Stimulated activated naive B cell treated with anti-CD40 and anti-IgM and Interleukin-4, amounts not matched to agents 10 μg/mL and 1 μg/mL and 100 μg/mL, for 72 hours (primary cell): ENCODE measurements at regions not wholly inside any gene's neighbourhood (a gene's known extent, or its start where the extent isn't known, plus 50 kb on each side); places are given as distances from the start of the nearest gene placed in this dataset.

Experiments
- ATAC-seq, 2 donors: fragments of 150-1000 bp; cut with Tn5 transposase; replicated peaks; 2 replicates each; pipeline ENCODE4 v1.10.0; 2021; ENCODE audit warnings: moderate library complexity in 1 of 2
- DNase-seq: peaks from one replicate; pipeline ENCODE4 v3.0.0; 2021
- H3K27ac Mint-ChIP-seq: one replicate; pipeline ENCODE4 v1.8.0; 2022; ENCODE audit warnings: mild to moderate bottlenecking, mixed read lengths
- H3K27me3 Mint-ChIP-seq, 2 donors: one replicate each; pipeline ENCODE4 v1.8.0; 2022; ENCODE audit warnings: mixed read lengths in 2 of 2
- H3K36me3 Mint-ChIP-seq, 2 donors: one replicate each; pipeline ENCODE4 v1.8.0; 2022; ENCODE audit warnings: mixed read lengths in 2 of 2, mild to moderate bottlenecking in 1 of 2
- H3K4me1 Mint-ChIP-seq, 2 donors: one replicate each; pipeline ENCODE4 v1.8.0; 2022; ENCODE audit warnings: mixed read lengths in 2 of 2, mild to moderate bottlenecking in 1 of 2
- H3K4me3 Mint-ChIP-seq, 2 donors: one replicate each; pipeline ENCODE4 v1.8.0; 2022; ENCODE audit warnings: mild to moderate bottlenecking in 2 of 2, mixed read lengths in 2 of 2, moderate library complexity in 1 of 2
- H3K9me3 Mint-ChIP-seq, 2 donors: one replicate each; pipeline ENCODE4 v1.8.0; 2022; ENCODE audit warnings: mixed read lengths in 2 of 2, mild to moderate bottlenecking in 1 of 2

GRCh38 chr7:93006480-93007095, 111.2 kb downstream of the SAMD9 start:
- H3K4me1 Mint-ChIP-seq: no peaks in the 10 kb centered on the region
- H3K9me3 Mint-ChIP-seq: no peaks in the 10 kb centered on the region
- DNase-seq (no peak), ATAC-seq (no peak)
- H3K27ac Mint-ChIP-seq: no peak overlapping the region
- peaks cover 0 to 3% of the 10 kb centered on the region in 2 donors for H3K27me3 Mint-ChIP-seq
- no peak overlapping the region for H3K4me3 Mint-ChIP-seq
- no peaks in the 10 kb centered on the region for H3K36me3 Mint-ChIP-seq

DNA sequence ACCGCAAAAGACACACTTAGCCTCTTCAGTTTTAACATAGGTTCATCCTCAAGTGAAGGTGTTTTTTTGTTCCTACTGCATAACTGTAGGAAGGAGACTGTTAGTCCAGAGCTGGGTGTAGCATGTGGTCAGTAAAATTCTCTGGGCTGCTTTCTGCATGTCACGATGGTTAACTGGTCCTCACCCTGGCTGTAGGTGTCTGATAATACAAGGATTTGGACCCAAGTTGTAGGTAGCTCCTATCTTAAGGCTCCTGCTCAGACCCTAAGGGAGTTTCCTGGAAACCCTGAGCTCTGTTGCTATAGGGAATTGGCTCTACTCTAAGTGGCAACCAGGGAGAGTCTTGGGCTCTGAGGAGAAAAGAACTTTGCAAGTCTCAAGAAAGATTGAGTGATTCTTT, 112.9 kb downstream of the SAMD9 start:
- no peaks in the 10 kb centered on the region for H3K4me1 Mint-ChIP-seq
- no peak overlapping the region for H3K4me3 Mint-ChIP-seq
- no peaks in the 10 kb centered on the region for H3K36me3 Mint-ChIP-seq

DNA sequence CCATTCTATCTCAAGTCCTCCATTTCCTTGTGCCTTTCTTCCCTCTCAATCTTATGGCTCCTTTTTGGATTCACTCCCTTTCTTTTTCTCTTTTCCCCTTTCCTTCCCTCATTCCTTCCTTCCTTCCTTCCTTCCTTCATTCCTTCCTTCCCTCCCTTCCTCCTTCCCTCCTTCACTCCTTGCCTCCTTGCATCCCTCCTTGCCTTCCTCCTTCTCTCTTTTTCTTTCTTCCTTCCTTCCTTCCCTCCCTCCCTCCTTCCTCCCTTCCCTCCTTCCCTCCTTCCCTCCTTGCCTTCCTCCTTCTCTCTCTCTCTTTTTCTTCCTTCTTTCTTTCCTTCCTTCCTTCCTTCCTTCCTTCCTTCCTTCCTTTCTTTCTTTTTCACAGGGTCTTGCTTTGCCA, 120.1 kb downstream of the SAMD9 start:
- Mint-ChIP-seq H3K27ac (no peak overlapping the region), H3K27me3 (peaks cover 0 to 12% of the 10 kb centered on the region in 2 donors), H3K9me3 (no peaks in the 10 kb centered on the region), H3K4me1 (no peaks in the 10 kb centered on the region), H3K36me3 (no peaks in the 10 kb centered on the region), H3K4me3 (no peak overlapping the region)
- no peak for DNase-seq
- ATAC-seq: no peak

More for the DNA sequence above, 112.9 kb downstream of the SAMD9 start:
- ATAC-seq (no peak), DNase-seq (no peak)
- Mint-ChIP-seq H3K9me3 (no peaks in the 10 kb centered on the region), H3K27me3 (peaks cover 0 to 3% of the 10 kb centered on the region in 2 donors), H3K27ac (no peak overlapping the region)

GRCh38 chr7:92997152-92997551, 120.6 kb downstream of the SAMD9 start:
- H3K27me3 Mint-ChIP-seq: peaks cover 0 to 12% of the 10 kb centered on the region in 2 donors
- no peak for DNase-seq
- no peaks in the 10 kb centered on the region for H3K36me3 Mint-ChIP-seq
- no peak for ATAC-seq
- no peaks in the 10 kb centered on the region for H3K4me1 Mint-ChIP-seq
- H3K4me3 Mint-ChIP-seq: no peak overlapping the region
- H3K27ac Mint-ChIP-seq: no peak overlapping the region
- H3K9me3 Mint-ChIP-seq: no peaks in the 10 kb centered on the region

DNA sequence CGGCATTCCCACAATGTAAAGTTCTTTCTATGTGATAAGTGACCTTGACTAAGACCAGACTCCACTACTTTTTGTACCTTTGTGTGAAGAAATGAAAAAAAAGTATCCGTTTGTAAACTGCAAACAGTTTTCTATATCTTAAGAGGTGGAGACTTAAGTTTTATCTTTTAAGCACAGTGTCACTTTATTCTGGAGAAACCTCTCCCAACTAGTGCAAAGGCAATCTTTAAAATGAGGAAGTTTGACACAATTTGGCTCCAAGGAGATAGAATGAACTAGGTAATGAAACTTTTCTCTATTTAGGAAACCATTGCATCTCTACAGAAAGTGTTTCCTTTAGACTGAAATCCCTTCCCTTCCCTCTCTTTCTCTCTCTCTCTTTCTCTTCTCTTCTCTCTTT, 122.9 kb downstream of the SAMD9 start:
- DNase-seq (no peak), ATAC-seq (no peak)
- peaks cover 0 to 14% of the 10 kb centered on the region in 2 donors for H3K27me3 Mint-ChIP-seq
- H3K9me3 Mint-ChIP-seq: no peaks in the 10 kb centered on the region
- no peak overlapping the region for H3K4me3 Mint-ChIP-seq
- H3K36me3 Mint-ChIP-seq: no peaks in the 10 kb centered on the region
- no peaks in the 10 kb centered on the region for H3K4me1 Mint-ChIP-seq
- no peak overlapping the region for H3K27ac Mint-ChIP-seq

- Mint-ChIP-seq H3K36me3 (no peaks in the 10 kb centered on the region), H3K4me1 (no peaks in the 10 kb centered on the region), H3K9me3 (no peaks in the 10 kb centered on the region), H3K27ac (no peak overlapping the region), H3K27me3 (peaks cover 0 to 12% of the 10 kb centered on the region in 2 donors), H3K4me3 (no peak overlapping the region)
- no peak for ATAC-seq
- DNase-seq: no peak
Measured at GRCh38 chr7:92992932-92993331, 124.8 kb downstream of the SAMD9 start.

DNA sequence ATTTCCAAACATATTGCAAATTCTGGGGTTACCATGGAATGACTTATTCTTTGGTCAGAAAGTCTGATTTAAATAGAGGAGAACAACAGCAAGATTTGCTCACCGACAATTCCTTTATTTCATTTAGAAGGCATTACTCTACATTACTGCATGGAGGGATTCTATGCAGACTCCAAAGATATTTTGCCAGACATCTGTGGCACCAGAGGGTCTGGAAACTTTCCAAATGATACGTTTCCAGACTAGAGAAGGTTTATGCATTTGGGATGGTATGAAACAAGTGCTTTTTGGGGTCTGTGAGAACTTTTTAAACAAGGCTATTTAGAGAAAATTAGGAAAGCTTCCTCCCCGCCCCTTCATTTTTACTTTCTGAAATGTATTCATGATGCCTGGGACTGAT, 125.3 kb downstream of the SAMD9 start:
- Mint-ChIP-seq H3K36me3 (no peaks in the 10 kb centered on the region), H3K9me3 (no peaks in the 10 kb centered on the region)
- ATAC-seq: no peak

GRCh38 chr7:92991190-92991589, 126.6 kb downstream of the SAMD9 start:
- ATAC-seq (no peak), DNase-seq (no peak)
- Mint-ChIP-seq H3K27me3 (peaks cover 0 to 7% of the 10 kb centered on the region in 2 donors), H3K4me1 (no peaks in the 10 kb centered on the region), H3K27ac (no peak overlapping the region), H3K9me3 (no peaks in the 10 kb centered on the region), H3K36me3 (no peaks in the 10 kb centered on the region), H3K4me3 (no peak overlapping the region)

More for the DNA sequence above, 125.3 kb downstream of the SAMD9 start:
- Mint-ChIP-seq H3K4me1 (no peaks in the 10 kb centered on the region), H3K4me3 (no peak overlapping the region), H3K27ac (no peak overlapping the region), H3K27me3 (peaks cover 0 to 7% of the 10 kb centered on the region in 2 donors)
- no peak for DNase-seq

DNA sequence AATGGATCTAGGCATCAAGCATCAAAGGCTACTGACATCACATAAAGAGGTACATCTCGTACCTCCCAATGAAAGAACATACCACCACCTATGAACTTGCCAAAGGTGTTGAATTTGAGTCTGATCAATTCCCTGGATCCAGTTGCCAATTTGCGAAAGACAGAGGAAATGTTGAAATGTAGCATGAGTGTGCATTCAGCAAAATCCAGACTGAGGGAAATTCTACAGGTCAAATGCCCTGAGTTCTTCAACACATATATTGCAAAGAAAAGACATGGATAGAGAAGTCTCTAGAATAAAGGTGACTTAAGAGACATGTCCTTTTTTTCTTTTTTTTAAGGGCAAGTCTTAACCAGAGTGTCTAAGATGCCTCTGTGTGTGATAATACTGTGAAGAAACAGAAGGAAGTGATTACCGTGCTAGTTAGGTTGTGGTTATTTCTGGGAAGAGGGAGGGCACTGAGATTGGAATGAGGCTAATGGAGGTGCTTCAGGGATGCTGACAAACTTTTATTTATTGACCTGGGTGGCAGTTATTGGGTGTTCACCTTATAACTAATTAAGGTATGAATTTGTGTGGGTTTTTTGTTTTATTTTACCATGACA, 128.7 kb downstream of the SAMD9 start:
- peaks cover 0 to 7% of the 10 kb centered on the region in 2 donors for H3K27me3 Mint-ChIP-seq
- no peaks in the 10 kb centered on the region for H3K4me1 Mint-ChIP-seq
- ATAC-seq (no peak), DNase-seq (no peak)
- H3K4me3 Mint-ChIP-seq: no peak overlapping the region
- H3K9me3 Mint-ChIP-seq: no peaks in the 10 kb centered on the region
- no peaks in the 10 kb centered on the region for H3K36me3 Mint-ChIP-seq
- no peak overlapping the region for H3K27ac Mint-ChIP-seq

DNA sequence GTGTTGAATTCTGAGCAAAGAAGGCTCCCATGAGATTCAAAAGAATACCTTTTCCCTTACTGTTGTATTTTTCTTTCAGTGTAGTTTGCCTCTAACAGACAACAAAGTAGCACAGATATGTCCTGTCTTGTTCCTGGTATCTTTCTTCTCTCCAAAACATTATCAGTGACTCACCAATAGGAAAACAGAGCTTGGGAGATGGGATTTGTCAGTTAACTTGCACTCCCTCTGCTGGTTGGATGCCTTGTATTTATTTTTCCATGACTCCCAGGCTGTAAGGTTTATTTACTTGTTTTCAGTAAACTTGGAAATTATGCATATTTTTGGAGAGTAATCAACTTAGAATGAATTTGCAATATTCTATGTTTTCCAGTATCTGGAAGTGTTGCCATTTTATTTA, 129.7 kb downstream of the SAMD9 start:
- H3K4me1 Mint-ChIP-seq: no peaks in the 10 kb centered on the region
- H3K27me3 Mint-ChIP-seq: peaks cover 0 to 7% of the 10 kb centered on the region in 2 donors
- no peak for DNase-seq
- H3K4me3 Mint-ChIP-seq: no peak overlapping the region
- H3K36me3 Mint-ChIP-seq: no peaks in the 10 kb centered on the region
- no peak for ATAC-seq
- H3K27ac Mint-ChIP-seq: no peak overlapping the region
- H3K9me3 Mint-ChIP-seq: peaks cover 0 to 4% of the 10 kb centered on the region in 2 donors

DNA sequence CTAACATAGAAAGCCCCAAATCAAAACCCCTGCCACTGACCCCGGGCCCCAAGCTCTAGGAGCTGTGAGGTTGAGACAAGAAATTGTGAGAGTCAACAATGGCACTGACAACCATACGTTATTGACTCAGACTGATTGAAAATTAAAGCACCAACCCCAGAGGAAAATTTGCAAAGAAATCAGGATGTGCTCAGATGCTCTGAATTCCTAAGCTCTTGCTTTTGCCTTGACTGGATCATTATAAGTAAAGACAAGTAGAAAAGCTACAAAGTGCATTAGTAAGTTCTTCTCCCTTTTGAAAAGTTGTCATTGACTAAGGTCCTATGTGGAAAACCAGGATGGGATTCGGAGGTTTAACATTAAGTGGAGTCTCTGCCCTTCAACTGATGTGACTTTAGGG, 130.2 kb downstream of the SAMD9 start:
- Mint-ChIP-seq H3K4me1 (no peaks in the 10 kb centered on the region), H3K9me3 (peaks cover 0 to 4% of the 10 kb centered on the region in 2 donors), H3K36me3 (no peaks in the 10 kb centered on the region), H3K27ac (no peak overlapping the region), H3K27me3 (peaks cover 0 to 7% of the 10 kb centered on the region in 2 donors), H3K4me3 (no peak overlapping the region)
- DNase-seq (no peak), ATAC-seq (no peak)

- Mint-ChIP-seq H3K4me3 (no peak overlapping the region), H3K9me3 (peaks cover 0 to 4% of the 10 kb centered on the region in 2 donors), H3K36me3 (no peaks in the 10 kb centered on the region), H3K4me1 (no peaks in the 10 kb centered on the region), H3K27ac (no peak overlapping the region), H3K27me3 (peaks cover 0 to 7% of the 10 kb centered on the region in 2 donors)
- ATAC-seq (no peak), DNase-seq (no peak)
Measured at GRCh38 chr7:92987095-92987494, 130.7 kb downstream of the SAMD9 start.

GRCh38 chr7:92982928-92983327, 134.9 kb downstream of the SAMD9 start:
- ATAC-seq: no peak
- Mint-ChIP-seq H3K9me3 (peaks cover 11 to 15% of the 10 kb centered on the region in 2 donors), H3K4me1 (no peaks in the 10 kb centered on the region), H3K36me3 (peaks cover 0 to under 1% of the 10 kb centered on the region in 2 donors), H3K27me3 (no peaks in the 10 kb centered on the region), H3K27ac (no peak overlapping the region), H3K4me3 (no peak overlapping the region)
- DNase-seq: no peak

DNA sequence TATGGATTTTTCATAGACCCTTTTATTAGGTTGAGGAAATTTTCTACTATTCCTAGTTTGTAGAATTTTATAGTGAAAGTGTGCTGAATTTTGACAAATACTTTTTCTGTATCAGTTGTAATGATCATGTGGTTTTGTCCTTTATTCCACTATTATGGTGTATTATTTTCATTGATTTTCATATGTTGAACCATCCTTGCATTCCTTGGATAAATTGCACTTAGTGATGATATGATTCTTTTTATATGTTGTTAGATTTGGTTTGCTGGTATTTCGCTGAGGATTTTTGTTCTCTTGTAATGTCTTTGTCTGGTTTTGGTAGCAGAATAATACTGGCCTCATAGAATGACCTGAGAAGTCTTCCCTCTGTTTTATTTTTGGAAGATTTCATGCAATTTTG, 140.6 kb upstream of the CDK6 start:
- peaks cover 3 to 6% of the 10 kb centered on the region in 2 donors for H3K36me3 Mint-ChIP-seq
- H3K9me3 Mint-ChIP-seq: peaks cover 22 to 26% of the 10 kb centered on the region in 2 donors
- no peak overlapping the region for H3K4me3 Mint-ChIP-seq

DNA sequence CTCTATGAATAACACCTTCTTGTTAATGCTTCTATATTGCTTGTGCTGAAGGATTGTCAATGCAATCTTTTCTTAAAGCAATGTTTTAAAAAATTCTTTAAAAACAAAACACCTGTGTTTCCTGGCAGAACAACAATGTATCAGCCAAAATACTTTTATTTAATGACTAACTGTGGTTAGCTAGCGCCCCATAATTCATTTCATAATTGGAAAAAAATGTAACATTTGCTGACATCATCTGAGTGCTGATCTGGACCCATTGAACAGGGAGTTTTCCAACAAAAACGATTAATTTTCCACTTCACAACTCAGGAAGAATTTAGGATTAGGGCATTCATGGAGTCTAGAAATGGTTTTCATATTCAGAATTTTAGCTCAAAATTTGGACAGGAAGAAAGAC, 137.6 kb upstream of the CDK6 start:
- no peak for DNase-seq
- Mint-ChIP-seq H3K4me3 (no peak overlapping the region), H3K27ac (no peak overlapping the region), H3K4me1 (no peaks in the 10 kb centered on the region), H3K36me3 (peaks cover 3 to 6% of the 10 kb centered on the region in 2 donors), H3K9me3 (peaks cover 17 to 18% of the 10 kb centered on the region in 2 donors), H3K27me3 (no peaks in the 10 kb centered on the region)
- no peak for ATAC-seq

More for the DNA sequence above, 140.6 kb upstream of the CDK6 start:
- DNase-seq: no peak
- Mint-ChIP-seq H3K27ac (no peak overlapping the region), H3K4me1 (no peaks in the 10 kb centered on the region), H3K27me3 (no peaks in the 10 kb centered on the region)
- ATAC-seq: no peak
